ENCODE measurements at regions not wholly inside any gene's neighbourhood (a gene's known extent, or its start where the extent isn't known, plus 50 kb on each side); places are given as distances from the start of the nearest gene placed in this dataset.

DNA sequence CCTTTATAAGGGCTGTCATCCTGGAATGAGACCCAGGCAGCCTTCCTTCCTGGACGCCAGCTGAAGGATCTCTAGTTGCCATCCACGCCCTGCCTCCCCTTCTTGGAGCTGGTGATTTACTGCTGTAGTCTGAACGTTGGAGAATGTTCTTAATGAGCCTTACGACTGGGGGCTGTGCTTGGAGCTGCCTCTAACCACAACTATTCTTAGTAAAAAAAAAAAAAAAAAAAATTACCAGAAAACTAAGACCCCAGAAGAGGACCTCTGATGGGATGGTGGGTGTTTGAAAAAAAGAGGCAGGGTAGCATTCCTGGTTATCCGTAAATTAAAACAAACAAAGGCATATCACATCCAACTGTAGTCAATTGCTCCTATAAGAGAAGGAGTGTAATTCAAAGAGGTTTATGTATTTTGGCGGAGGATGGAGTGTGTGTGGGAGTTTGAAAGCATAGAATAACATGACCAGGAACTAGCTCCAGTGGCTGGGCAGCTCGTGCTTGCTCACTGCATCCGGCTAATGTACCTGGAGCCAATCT lies 105.4 kb downstream of the QPCT start:
- TF ChIP-seq, protein P1, sequence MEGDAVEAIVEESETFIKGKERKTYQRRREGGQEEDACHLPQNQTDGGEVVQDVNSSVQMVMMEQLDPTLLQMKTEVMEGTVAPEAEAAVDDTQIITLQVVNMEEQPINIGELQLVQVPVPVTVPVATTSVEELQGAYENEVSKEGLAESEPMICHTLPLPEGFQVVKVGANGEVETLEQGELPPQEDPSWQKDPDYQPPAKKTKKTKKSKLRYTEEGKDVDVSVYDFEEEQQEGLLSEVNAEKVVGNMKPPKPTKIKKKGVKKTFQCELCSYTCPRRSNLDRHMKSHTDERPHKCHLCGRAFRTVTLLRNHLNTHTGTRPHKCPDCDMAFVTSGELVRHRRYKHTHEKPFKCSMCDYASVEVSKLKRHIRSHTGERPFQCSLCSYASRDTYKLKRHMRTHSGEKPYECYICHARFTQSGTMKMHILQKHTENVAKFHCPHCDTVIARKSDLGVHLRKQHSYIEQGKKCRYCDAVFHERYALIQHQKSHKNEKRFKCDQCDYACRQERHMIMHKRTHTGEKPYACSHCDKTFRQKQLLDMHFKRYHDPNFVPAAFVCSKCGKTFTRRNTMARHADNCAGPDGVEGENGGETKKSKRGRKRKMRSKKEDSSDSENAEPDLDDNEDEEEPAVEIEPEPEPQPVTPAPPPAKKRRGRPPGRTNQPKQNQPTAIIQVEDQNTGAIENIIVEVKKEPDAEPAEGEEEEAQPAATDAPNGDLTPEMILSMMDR (IDR thresholded peaks at IDR 0.05), result no peak
- TF ChIP-seq POLR2A (IDR thresholded peaks at IDR 0.05), result no peak
